Retina (tissue), 1 donor: ENCODE measurements at regions not wholly inside any gene's neighbourhood (a gene's known extent, or its start where the extent isn't known, plus 50 kb on each side); places are given as distances from the start of the nearest gene placed in this dataset.
"Not testable (repeated sequence)": the region's sequence is repeated elsewhere in the genome, so short reads cannot be mapped to it uniquely, and the experiment has no call there.

ENCODE experiments used
- DNase-seq: peaks from one replicate; pipeline ENCODE4 v3.0.0-alpha.2; 2016

DNA sequence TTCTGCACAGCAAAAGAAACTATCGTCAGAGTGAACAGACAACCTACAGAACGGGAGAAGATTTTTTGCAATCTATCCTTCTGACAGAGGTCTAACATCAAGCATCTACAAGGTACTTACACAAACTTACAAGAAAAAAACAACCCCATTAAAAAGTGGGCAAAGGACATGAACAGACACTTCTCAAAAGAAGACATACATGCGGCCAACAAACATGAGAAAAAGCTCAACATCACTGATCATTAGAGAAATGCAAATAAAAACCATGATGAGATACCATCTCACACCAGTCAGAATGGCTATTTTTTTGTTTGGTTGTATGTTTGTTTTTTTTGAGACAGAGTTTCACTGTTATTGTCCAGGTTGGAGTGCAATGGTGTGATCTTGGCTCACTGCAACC lies 131.5 kb upstream of the MED13 start:
- DNase-seq: not testable (repeated sequence)

DNA sequence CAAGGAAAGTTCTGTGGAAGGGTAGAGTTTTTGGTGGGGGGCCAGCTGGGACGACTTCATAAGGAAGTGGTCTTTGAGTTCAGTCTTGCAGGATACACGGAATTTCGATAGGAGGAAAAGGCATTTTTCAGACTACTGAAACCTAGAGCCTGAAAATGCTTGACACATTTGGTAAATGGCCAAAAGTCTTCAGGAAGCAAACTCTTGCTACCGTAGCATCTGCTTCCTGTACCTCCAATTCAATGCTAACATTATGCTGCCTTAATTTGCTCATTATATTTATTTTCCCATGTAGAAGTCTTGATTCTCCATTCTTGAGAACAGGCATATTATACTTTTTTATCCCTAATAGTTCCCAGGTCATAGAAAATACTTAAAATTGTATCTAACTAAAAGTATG lies 129.3 kb upstream of the MED13 start:
- DNase-seq: no peak

DNA sequence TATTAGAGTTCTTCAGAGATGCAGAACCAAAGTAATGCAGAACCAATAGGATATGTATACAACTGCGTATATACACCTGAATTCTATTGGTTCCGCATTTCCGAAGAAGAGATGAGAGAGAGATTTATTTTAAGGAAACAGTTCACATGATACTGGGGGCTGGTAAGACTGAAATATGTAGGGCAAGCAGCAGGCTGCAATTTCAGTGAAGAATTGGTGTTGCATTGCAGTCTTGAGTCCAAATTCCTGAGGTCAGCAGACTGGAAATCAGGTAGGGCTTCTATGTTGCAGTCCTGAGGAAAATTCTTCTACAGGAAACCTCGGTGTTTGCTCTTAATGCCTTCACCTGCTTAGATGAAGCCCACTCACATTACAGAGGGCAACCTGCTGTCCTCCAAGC lies 128.2 kb upstream of the MED13 start:
- DNase-seq: no peak

DNA sequence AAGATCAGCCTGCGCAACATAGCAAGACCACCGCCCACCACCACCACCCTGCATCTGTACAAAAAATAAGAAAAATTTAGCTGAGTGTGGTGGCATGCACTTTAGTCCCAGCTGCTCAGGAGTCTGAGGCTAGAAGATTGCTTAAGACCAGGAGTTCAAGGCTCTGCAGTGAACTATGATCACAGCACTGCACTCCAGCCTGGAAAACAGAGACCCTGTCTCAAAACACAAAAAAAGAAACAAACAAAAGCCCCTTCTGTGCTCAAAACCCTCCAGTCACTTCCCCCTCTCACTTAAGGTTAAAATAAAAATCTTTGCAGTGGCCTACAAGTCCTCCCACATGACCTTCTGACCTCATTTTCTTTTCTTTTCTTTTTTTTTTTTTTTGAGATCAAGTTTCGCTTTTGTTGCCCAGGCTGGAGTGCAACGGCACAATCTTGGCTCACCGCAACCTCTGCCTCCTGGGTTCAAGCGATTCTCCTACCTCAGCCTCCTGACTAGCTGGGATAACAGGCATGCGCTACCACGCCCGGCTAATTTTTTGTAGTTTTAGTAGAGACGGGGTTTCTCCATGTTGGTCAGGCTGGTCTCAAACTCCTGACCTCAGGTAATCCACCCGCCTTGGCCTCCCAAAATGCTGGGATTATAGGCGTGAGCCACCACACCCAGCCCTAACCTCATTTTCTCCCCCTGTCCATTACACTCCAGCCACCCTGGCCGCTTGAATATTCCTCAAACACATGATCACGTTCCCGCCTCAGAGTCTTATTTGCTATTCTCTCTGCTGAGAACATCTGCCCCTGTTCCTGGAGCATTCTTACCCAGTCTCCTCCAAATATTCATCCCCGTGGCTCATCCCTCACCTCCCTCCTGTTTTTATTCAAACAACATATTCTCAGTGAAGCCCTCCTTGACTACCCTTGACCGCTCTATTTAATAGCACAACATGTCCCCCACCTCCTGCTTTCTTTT lies 126.6 kb upstream of the MED13 start:
- no peak for DNase-seq

DNA sequence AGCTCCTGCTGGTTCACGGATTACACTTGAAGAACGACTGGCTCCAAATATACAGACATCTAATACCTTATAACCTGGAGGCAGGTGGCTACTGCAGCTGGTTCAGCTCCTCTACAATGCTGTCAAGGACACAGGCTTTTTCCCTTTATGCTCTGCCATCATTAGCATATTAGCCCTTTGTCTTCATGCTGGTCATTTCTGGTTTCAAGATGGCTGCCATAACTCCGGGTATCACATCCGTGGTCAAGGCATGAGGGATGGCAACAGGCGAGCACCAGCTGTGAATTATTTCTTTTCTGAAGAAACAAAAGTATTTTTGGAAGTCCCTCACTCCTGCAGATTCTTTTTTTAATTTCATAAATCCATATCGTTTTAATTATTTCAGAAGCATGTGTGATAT lies 124.3 kb upstream of the MED13 start:
- DNase-seq: no peak

GRCh38 chr17:62188713-62189112 lies 123.6 kb upstream of the MED13 start:
- no peak for DNase-seq

DNA sequence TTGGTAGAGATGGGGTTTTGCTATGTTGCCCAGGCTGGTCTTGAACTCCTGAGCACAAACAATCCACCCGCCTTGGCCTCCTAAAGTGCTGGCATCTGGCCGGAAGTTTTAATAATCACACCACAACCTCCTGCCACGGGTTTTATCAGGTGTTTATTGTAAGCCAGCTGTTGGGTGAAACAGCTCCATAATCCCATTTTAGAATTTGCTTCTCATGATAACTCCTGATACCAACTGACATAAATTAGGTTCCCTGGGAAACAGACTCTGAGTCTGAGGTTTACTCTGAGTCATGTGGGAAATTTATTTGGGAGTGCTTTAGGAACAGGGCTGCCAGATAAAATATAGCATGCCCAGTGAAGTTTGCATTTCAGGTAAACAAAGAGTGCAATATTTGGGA lies 122.6 kb upstream of the MED13 start:
- no peak for DNase-seq

DNA sequence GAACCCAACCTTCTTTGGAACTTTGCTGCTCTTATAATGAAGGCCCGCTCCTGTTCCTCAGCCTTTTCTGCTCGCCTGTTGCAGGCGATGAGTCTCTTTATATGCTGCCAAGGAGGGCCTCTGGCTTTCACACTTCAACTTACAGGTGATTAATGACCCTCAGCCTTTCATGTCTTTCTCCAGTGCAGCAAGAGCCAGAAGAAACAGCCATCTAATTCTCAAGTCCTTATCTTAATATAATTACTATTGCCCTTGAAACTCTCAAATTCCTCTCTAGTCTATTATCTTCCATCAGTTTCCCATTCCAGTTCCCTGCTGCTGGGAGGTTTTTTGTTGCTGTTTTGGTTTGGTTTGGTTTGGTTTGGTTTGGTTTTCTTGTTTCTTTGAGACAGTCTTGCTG lies 121.8 kb upstream of the MED13 start:
- DNase-seq: no peak

GRCh38 chr17:62180772-62181171 lies 115.7 kb upstream of the MED13 start:
- no peak for DNase-seq

DNA sequence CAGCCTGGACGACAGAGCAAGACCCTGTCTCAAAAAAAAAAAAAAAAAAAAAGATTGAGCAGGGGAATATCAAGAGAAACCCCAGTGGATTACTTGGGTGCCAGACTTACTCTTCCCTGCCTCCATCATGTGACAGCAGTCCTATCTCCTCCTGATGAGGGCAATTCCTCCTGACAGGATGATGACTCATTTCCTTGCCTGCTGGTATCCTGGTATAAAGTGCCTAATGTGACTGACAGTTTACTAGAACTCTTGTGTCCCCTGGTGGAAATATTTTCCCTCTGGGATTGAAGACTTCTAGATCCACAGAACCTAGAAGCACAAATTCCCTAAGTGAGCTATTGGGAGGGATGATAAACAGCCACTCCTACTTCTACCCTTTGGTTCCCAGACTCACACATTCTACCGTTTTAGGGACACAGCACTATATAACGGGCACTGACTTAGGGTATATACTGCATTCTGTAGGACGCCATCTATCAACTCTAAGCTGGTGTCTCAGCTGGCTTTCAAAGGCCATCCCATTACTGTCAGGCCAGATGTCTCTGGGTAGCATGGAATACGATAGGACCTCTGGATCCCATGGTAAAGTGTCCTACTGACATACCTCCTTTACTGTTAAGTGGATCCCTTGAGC lies 114.6 kb upstream of the MED13 start:
- DNase-seq: no peak

- DNase-seq: no peak
These were observed 113.5 kb upstream of the MED13 start for GRCh38 chr17:62178579-62178978.

DNA sequence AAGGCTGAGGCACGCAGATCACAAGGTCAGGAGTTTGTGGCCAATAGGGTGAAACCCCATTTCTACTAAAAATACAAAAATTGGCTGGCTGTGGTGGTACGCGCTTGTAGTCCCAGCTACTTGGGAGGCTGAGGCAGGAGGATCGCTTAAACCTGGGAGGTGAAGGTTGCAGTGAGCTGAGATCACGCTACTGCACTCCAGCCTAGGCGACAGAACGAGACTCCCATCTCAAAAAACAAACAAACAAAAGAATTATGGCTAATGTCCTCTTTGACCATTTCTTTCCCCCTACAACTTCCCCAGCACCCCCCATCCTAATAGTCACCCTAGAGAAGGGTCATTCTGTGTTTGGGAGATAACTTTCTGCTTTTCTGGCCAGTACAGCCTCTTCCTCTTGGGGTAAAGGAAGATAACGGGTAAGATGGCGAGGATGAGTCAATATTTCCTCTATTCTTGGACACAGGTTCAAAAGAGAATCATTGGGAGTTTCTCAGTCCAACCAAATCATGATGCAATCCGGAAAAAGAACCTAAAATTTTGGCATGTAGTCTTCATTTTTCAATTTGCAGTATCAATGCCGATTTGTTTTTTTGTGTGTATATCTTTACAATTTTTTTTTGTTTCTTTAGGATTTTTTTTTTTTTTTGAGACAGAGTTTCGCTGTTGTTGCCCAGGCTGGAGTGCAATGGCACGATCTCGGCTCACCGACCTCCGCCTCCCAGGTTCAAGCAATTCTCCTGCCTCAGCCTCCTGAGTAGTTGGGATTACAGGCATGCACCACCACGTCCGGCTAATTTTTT lies 107.6 kb upstream of the MED13 start:
- DNase-seq: no peak

GRCh38 chr17:62167076-62167475 lies 102.0 kb upstream of the MED13 start:
- DNase-seq: no peak

GRCh38 chr17:62164747-62165722 lies 100.0 kb upstream of the MED13 start:
- DNase-seq: no peak

DNA sequence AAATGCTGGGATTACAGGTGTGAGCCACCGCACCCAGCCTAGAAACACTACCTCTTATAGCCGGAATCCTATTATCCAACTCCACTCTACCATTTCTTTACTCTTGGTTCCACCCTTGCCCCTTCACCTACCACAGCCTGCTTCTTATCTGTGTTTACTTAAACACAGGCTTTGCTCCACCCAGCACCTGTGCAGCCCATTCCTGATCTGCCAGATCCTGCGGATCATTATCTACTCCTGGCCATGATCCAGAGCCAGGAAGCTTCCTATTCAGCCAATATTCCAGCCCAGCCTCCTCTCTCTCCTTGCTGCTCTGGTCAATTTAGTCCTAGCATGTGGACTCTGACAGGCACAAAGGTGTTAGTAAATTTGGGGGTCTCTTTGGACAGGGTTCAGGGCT lies 98.8 kb upstream of the MED13 start:
- DNase-seq: no peak

DNA sequence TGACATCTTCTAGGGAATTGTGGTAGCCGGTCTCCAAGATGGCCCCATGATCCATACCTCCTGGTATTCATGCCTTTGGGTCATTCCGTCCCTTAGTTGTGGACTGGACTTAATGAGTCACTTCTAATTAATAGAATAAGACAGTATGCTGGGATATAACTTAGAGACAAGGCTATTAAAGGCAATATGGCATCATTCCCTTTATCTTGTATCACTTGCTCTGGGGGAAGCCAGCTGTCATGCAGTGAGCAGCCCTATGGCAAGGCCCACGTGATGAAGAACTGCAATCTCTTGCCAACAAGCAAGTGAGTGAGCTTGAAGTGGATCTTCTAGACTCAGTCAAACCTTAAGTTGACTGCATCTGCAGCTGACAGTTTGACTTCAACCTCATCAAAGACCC lies 97.8 kb upstream of the MED13 start:
- no peak for DNase-seq

- no peak for DNase-seq
These were observed 96.5 kb upstream of the MED13 start for GRCh38 chr17:62161405-62162148.

DNA sequence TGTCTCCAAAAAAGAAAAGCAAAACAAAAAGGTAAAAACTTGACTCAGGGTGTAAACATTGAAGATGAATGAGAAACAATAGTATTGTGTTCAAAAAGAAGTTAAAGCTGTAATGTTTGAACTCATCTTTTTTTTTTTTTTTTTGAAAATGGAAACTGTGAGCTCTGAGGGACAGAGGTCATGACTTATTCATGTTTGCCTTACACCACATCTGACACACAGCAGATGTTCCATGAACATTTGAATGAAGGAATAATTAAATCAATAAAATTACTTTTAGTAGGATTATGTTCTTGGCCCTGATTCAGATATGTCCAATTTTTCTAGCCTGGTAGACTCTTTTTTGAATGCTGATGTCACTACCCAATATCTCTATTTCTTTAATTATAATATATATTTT lies 95.7 kb upstream of the MED13 start:
- no peak for DNase-seq

- no peak for DNase-seq
These were observed 94.9 kb upstream of the MED13 start for GRCh38 chr17:62159994-62160393.

DNA sequence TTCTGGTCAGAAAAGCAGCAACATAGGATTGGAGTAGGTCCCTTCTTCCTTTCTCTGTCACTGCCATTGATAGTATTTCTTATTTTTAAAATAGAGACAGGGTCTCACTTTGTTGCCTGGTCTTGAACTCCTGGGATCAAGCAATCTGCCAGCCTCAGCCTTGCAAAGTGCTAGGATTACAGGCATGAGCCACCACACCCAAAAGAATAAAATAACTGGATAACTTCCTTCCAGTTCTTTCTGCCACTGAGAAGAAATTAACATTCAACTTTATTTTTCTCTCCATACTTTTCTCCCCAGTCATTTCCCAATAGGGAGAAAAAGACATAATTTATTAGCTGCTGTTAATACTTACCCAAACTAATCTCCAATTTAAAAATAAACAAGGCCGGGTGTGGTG lies 91.9 kb upstream of the MED13 start:
- DNase-seq: no peak

- no peak for DNase-seq
These were observed 89.8 kb upstream of the MED13 start for GRCh38 chr17:62154909-62155308.

- DNase-seq: no peak
These were observed 85.4 kb upstream of the MED13 start for GRCh38 chr17:62150471-62150870.
